ENCODE measurements at regions not wholly inside any gene's neighbourhood (a gene's known extent, or its start where the extent isn't known, plus 50 kb on each side); places are given as distances from the start of the nearest gene placed in this dataset.

GRCh38 chr5:57658018-57658417 is 175.4 kb upstream of the ACTBL2 start:
- DNase-seq (ENCODE audit: low read depth), result no peak
- no peak overlapping the region for H3K4me3 ChIP-seq (ENCODE audit: low read depth, low read length)
- TF ChIP-seq MAX (IDR thresholded peaks at IDR 0.05; ENCODE audit: low read depth, low read length) (no peak), CTCF (IDR thresholded peaks at IDR 0.05; ENCODE audit: low read depth, low read length) (no peak), MYC (IDR thresholded peaks at IDR 0.05; ENCODE audit: low read depth, low read length) (no peak), POLR2A (IDR thresholded peaks at IDR 0.05; ENCODE audit: extremely low read depth, insufficient read length) (no peak)

GRCh38 chr5:57655228-57655627 is 172.6 kb upstream of the ACTBL2 start:
- no peak for DNase-seq (ENCODE audit: low read depth)
- H3K4me3 ChIP-seq (ENCODE audit: low read depth, low read length), result no peak overlapping the region

GRCh38 chr5:57653636-57654290 is 171.2 kb upstream of the ACTBL2 start:
- DNase-seq (ENCODE audit: low read depth), result no peak
- no peak overlapping the region for H3K4me3 ChIP-seq (ENCODE audit: low read depth, low read length)
- TF ChIP-seq CTCF (IDR thresholded peaks at IDR 0.05; ENCODE audit: low read depth, low read length) (no peak), POLR2A (IDR thresholded peaks at IDR 0.05; ENCODE audit: extremely low read depth, insufficient read length) (no peak), MAX (IDR thresholded peaks at IDR 0.05; ENCODE audit: low read depth, low read length) (no peak), MYC (IDR thresholded peaks at IDR 0.05; ENCODE audit: low read depth, low read length) (no peak)

More at GRCh38 chr5:57655228-57655627, 172.6 kb upstream of the ACTBL2 start:
- TF ChIP-seq MYC (IDR thresholded peaks at IDR 0.05; ENCODE audit: low read depth, low read length), result no peak
- no peak for TF ChIP-seq MAX (IDR thresholded peaks at IDR 0.05; ENCODE audit: low read depth, low read length)
- TF ChIP-seq POLR2A (IDR thresholded peaks at IDR 0.05; ENCODE audit: extremely low read depth, insufficient read length), result no peak
- no peak for TF ChIP-seq CTCF (IDR thresholded peaks at IDR 0.05; ENCODE audit: low read depth, low read length)

GRCh38 chr5:57651127-57651526 is 168.5 kb upstream of the ACTBL2 start:
- TF ChIP-seq CTCF (IDR thresholded peaks at IDR 0.05; ENCODE audit: low read depth, low read length), result no peak
- TF ChIP-seq POLR2A (IDR thresholded peaks at IDR 0.05; ENCODE audit: extremely low read depth, insufficient read length), result no peak
- TF ChIP-seq MAX (IDR thresholded peaks at IDR 0.05; ENCODE audit: low read depth, low read length), result no peak
- TF ChIP-seq MYC (IDR thresholded peaks at IDR 0.05; ENCODE audit: low read depth, low read length), result no peak
- DNase-seq (ENCODE audit: low read depth), result no peak
- no peak overlapping the region for H3K4me3 ChIP-seq (ENCODE audit: low read depth, low read length)

- H3K4me3 ChIP-seq (ENCODE audit: low read depth, low read length), result no peak overlapping the region
- TF ChIP-seq MYC (IDR thresholded peaks at IDR 0.05; ENCODE audit: low read depth, low read length) (no peak), CTCF (IDR thresholded peaks at IDR 0.05; ENCODE audit: low read depth, low read length) (peak; percentile 68), MAX (IDR thresholded peaks at IDR 0.05; ENCODE audit: low read depth, low read length) (no peak), POLR2A (IDR thresholded peaks at IDR 0.05; ENCODE audit: extremely low read depth, insufficient read length) (no peak)
- peak; percentile 43 for DNase-seq (ENCODE audit: low read depth)
Observed at GRCh38 chr5:57650360-57651069, 167.9 kb upstream of the ACTBL2 start.
